ENCODE measurements at regions not wholly inside any gene's neighbourhood (a gene's known extent, or its start where the extent isn't known, plus 50 kb on each side); places are given as distances from the start of the nearest gene placed in this dataset.
A peak's percentile ranks its signal among the peaks of the same experiment; 100 is the strongest.

DNA sequence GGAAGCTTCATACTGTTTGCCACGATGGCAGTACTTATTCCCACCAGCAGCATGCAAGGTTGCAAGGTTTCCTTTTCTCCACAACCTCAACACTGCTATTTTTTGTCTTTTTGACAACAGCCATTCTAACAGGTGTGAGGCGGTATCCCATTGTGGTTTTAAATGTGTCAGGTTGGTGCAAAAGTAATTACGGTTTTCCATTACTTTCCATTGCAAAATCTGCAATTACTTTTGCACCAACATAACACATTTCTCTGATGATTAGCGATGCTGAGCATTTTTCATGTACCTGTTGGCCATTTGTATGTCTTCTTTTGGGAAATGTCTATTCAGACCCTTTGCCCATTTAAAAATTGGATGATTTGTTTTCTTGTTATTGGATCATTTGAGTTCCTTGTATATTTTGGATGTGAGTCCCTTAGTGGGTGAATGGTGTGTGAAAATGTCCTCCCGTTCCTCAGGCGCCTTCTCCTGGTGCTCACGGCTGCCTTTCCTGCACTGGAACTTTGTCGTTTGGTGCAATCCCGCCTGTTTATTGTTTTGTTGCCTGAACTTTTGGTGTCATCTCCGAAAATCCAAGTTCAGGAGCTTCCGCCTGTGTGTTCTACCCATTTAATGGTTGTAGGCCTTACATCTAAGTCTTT is 213.6 kb downstream of the KIF26A start:
- ATAC-seq (ENCODE audit: low FRiP score) (no peak), DNase-seq (no peak)
- intact Hi-C loops (cut with DNase I) = no loop called here
- Histone ChIP-seq H3K4me1 (ENCODE audit: control insufficient read depth in 1 of 2, insufficient read depth in 2 of 2, low read length in 2 of 2) (no peaks in the 10 kb centered on the region), H3K9me3 (ENCODE audit: control insufficient read depth, low read length) (peaks cover 4% of the 10 kb centered on the region), H3K36me3 (ENCODE audit: control insufficient read depth in 1 of 2, insufficient read depth in 2 of 2, low read length in 1 of 2) (no peaks in the 10 kb centered on the region), H3K4me3 (ENCODE audit: low read length in 2 of 2) (no peak overlapping the region), H3K27ac (ENCODE audit: low read depth in 1 of 2, low read length in 2 of 2) (no peak overlapping the region), H3K27me3 (ENCODE audit: control insufficient read depth in 1 of 2, insufficient read depth in 2 of 2, low read length in 1 of 2) (no peaks in the 10 kb centered on the region)
- WGBS, 2 donors = 89 to 91% methylated on average over 11 of the region's 11 CpGs

DNA sequence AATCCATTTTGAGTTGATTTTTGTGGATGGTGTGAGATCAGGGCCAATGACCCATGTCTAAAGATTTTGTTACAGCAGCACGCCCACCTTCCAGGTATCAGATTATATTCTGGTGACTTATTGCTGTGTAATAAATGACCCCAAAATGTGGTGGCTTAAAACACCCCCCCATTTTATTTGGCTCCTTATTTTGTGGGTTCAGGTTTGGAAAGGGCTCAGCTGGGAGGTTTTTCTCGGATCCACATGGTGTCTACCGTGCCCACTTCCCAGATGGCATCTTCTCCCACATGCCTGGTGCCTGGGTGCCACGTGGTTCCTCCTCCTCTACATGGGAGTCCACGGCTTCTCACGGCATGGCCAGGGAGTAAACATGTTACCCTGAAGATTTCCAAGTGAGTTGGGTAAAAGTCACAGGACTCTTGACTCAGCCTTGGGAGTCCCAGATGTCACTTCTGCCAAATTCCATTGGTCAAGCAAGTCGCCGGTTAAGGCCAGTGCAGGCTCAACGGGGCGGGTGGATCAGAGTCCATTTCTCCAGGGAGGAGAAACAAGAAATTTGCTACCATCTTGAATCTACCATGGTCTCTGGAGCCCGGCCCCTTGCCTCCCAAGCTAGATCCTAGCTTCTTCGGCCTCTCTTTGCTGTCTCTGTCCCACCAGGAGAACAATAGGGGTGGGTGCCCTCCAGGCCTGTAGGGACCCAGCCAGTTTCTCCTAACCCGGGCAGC is 214.3 kb downstream of the KIF26A start:
- intact Hi-C loops (cut with DNase I) = no loop called here
- DNase-seq = peak in 1 of 2 donors; percentile 32
- 88 to 89% methylated on average over 13 of the region's 13 CpGs for WGBS, 2 donors
- no peaks in the 10 kb centered on the region for H3K27me3 ChIP-seq (ENCODE audit: control insufficient read depth in 1 of 2, insufficient read depth in 2 of 2, low read length in 1 of 2)
- ATAC-seq (ENCODE audit: low FRiP score) = no peak
- no peak overlapping the region for H3K27ac ChIP-seq (ENCODE audit: low read depth in 1 of 2, low read length in 2 of 2)
- no peaks in the 10 kb centered on the region for H3K36me3 ChIP-seq (ENCODE audit: control insufficient read depth in 1 of 2, insufficient read depth in 2 of 2, low read length in 1 of 2)
- no peaks in the 10 kb centered on the region for H3K4me1 ChIP-seq (ENCODE audit: control insufficient read depth in 1 of 2, insufficient read depth in 2 of 2, low read length in 2 of 2)
- peaks cover 4% of the 10 kb centered on the region for H3K9me3 ChIP-seq (ENCODE audit: control insufficient read depth, low read length)
- no peak overlapping the region for H3K4me3 ChIP-seq (ENCODE audit: low read length in 2 of 2)

DNA sequence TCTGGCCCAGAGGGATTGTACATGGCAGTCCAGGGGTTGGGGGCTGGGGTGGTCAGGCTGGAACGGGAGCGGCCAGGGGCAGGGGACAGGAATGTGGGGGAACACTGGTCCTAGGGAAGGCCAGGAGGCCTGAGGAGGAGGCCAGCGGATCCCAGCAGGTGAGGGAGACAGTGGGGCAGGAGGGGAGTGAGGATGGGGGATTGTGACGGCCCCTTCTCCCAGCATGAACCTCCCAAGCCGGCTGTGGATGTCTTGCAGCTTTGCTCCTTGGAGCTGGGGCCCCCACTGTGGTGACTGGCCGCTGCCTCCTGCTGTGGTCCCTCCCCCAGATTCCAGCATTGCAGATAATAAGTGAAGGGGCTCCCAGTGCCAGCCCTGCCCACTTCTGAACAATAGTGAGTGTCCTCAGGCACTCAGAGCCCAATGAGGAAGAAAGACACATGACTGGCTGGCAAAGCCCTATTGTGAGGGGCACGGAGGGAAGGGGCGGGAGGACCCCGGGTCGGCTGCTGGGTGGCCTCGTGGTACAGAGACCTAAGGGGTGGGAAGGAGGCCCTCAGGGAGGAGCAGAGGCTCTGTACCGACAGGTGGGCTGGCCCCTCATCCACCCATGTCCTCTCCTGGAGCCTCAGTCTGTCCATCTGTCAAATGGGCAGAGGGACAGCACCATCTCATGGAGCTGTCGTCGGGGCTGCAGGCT is 215.0 kb downstream of the KIF26A start:
- no peaks in the 10 kb centered on the region for H3K4me1 ChIP-seq (ENCODE audit: control insufficient read depth in 1 of 2, insufficient read depth in 2 of 2, low read length in 2 of 2)
- H3K27me3 ChIP-seq (ENCODE audit: control insufficient read depth in 1 of 2, insufficient read depth in 2 of 2, low read length in 1 of 2) = no peaks in the 10 kb centered on the region
- 83% methylated on average over 14 of the region's 14 CpGs for WGBS, 2 donors
- peaks cover 4% of the 10 kb centered on the region for H3K9me3 ChIP-seq (ENCODE audit: control insufficient read depth, low read length)
- intact Hi-C loops (cut with DNase I) = no loop called here
- no peak overlapping the region for H3K27ac ChIP-seq (ENCODE audit: low read depth in 1 of 2, low read length in 2 of 2)
- no peak overlapping the region for H3K4me3 ChIP-seq (ENCODE audit: low read length in 2 of 2)
- DNase-seq = no peak
- H3K36me3 ChIP-seq (ENCODE audit: control insufficient read depth in 1 of 2, insufficient read depth in 2 of 2, low read length in 1 of 2) = no peaks in the 10 kb centered on the region
- no peak for ATAC-seq (ENCODE audit: low FRiP score)

DNA sequence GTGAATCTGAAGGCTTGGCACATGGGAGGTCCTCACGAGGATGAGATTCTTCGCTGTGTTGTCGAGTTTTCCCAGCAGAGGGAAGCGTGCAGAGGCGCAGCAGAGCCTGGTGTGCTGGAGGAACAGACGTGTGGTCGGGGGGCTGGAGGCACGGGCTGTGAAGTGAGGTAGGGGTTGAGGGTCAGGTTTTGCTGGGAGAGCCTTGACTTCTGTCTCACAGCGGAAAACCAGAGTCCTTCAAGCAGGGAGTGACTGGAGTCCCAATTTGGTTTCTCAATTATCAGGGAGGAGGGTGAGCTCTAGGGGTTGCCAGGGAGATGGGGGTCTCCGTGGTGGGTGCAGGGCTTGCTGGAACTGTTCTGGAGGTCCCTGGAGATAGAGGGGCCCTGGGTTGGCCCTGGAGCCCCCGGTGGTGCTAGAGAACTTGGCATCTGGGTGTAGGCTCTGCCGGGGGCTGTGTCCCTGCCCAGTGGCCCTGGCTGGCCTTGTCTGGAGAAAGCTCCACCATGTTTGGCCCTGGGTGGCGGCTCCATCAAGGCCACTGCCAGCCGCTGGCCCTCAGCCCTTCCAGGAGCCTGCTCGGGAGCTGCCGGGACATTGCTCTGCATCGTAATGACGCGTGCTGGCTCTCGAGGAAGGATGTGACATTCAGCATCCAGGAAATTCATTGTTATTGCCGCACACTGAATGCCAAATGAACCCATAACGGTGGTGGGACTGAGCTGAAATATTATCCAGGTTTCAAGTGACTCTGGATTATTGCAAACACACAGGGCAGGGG is 215.7 kb downstream of the KIF26A start:
- peak; percentile 36 to 66 for DNase-seq
- Histone ChIP-seq H3K27me3 (ENCODE audit: control insufficient read depth in 1 of 2, insufficient read depth in 2 of 2, low read length in 1 of 2) (no peaks in the 10 kb centered on the region), H3K27ac (ENCODE audit: low read depth in 1 of 2, low read length in 2 of 2) (no peak overlapping the region), H3K4me1 (ENCODE audit: control insufficient read depth in 1 of 2, insufficient read depth in 2 of 2, low read length in 2 of 2) (no peaks in the 10 kb centered on the region), H3K9me3 (ENCODE audit: control insufficient read depth, low read length) (peaks cover 4% of the 10 kb centered on the region), H3K4me3 (ENCODE audit: low read length in 2 of 2) (no peak overlapping the region), H3K36me3 (ENCODE audit: control insufficient read depth in 1 of 2, insufficient read depth in 2 of 2, low read length in 1 of 2) (no peaks in the 10 kb centered on the region)
- ATAC-seq (ENCODE audit: low FRiP score) = no peak
- 46 to 49% methylated on average over 22 of the region's 22 CpGs for WGBS, 2 donors
- intact Hi-C loops (cut with DNase I) = no loop called here

DNA sequence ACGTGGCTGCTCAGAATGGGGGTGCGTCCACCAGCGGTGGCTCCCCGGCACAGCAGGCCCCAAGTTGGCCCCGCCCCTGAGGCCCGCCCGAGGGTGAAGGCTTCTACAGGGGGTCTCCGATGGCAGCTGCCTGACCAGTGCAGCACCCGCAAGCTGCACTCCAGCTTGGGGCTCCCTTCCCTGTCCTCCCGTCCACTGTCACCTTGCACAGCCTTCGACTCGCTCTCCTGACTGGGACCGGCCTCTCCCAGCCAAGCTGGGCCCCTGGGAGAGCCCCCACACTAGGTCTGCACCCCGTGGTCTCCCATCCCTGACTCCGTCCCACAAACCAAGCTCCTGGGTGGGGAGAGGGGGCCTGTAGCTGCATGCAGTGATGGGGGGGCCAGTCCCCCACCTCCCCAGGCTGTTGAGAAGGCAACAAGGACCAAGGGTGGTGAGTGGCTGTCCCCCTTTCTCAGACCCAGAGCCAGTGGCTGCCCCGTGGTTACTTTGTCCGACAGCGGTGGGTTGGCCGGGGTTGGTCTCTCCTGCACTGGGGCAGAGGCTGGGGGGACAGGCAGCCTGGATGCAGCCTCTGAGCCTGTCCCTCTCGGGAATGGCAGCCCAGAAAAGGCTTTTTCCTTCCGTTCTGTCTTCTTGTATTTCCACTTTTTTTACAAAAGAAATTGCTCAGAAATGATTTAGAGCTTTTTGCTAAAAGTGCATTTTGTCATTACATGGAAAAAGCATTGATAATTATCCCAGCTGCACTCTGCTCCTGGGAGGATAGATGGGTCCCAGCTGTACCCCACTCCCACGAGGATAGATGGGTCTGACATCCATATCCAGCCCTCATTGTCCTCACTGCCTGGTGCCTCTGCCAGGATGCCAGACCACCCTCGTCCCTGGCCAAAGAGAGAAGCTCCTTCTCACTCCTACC is 217.0 kb downstream of the KIF26A start:
- no peak overlapping the region for H3K27ac ChIP-seq (ENCODE audit: low read depth in 1 of 2, low read length in 2 of 2)
- no peak overlapping the region for H3K4me3 ChIP-seq (ENCODE audit: low read length in 2 of 2)
- WGBS, 2 donors = 71% methylated on average over 23 of the region's 23 CpGs
- ATAC-seq (ENCODE audit: low FRiP score) (no peak), DNase-seq (peak in 1 of 2 donors; percentile 26)
- intact Hi-C loops (cut with DNase I) = no loop called here
- H3K4me1 ChIP-seq (ENCODE audit: control insufficient read depth in 1 of 2, insufficient read depth in 2 of 2, low read length in 2 of 2) = no peaks in the 10 kb centered on the region
- no peaks in the 10 kb centered on the region for H3K27me3 ChIP-seq (ENCODE audit: control insufficient read depth in 1 of 2, insufficient read depth in 2 of 2, low read length in 1 of 2)
- no peaks in the 10 kb centered on the region for H3K36me3 ChIP-seq (ENCODE audit: control insufficient read depth in 1 of 2, insufficient read depth in 2 of 2, low read length in 1 of 2)
- peaks cover 4% of the 10 kb centered on the region for H3K9me3 ChIP-seq (ENCODE audit: control insufficient read depth, low read length)

DNA sequence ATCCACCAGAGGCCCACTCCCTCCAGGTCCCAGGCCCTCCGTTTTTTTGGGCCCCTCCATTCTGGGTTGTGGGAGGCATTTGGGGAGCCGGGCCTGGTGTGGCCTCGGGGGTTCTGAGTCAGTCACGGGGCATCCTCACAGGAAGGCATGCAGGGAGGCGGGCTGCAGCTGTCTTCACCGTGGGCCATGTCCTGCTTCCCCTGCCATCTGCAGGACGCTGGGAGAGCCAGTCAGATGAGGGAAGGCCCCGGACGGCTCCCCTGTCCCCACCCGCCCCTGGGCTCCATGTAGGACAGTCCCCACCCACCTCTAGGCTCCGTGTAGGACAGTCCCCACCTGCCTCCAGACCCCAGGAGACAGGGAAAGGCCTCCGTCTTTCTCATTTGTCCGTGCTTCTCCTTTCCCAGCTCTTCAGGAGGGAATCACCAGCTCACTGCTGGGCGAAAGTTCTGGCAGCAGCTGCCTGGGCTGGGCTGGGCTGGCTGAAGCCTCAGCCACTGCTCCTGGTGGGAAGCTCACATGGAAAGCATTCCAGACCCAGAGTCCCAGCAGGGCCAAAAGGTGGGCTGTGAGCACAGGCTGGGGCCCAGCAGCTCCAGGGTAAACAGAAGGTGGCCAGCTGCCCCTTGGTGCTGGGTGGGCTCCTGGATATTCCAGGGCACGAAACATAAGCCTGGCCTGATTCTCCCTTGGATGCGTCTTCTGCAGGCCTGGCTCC is 217.8 kb downstream of the KIF26A start:
- DNase-seq = peak in 1 of 2 donors; percentile 20
- Histone ChIP-seq H3K27me3 (ENCODE audit: control insufficient read depth in 1 of 2, insufficient read depth in 2 of 2, low read length in 1 of 2) (no peaks in the 10 kb centered on the region), H3K36me3 (ENCODE audit: control insufficient read depth in 1 of 2, insufficient read depth in 2 of 2, low read length in 1 of 2) (no peaks in the 10 kb centered on the region), H3K27ac (ENCODE audit: low read depth in 1 of 2, low read length in 2 of 2) (no peak overlapping the region), H3K4me1 (ENCODE audit: control insufficient read depth in 1 of 2, insufficient read depth in 2 of 2, low read length in 2 of 2) (no peaks in the 10 kb centered on the region), H3K9me3 (ENCODE audit: control insufficient read depth, low read length) (peaks cover 4% of the 10 kb centered on the region), H3K4me3 (ENCODE audit: low read length in 2 of 2) (no peak overlapping the region)
- 60 to 63% methylated on average over 16 of the region's 16 CpGs for WGBS, 2 donors
- intact Hi-C loops (cut with DNase I) = no loop called here
- ATAC-seq (ENCODE audit: low FRiP score) = no peak

DNA sequence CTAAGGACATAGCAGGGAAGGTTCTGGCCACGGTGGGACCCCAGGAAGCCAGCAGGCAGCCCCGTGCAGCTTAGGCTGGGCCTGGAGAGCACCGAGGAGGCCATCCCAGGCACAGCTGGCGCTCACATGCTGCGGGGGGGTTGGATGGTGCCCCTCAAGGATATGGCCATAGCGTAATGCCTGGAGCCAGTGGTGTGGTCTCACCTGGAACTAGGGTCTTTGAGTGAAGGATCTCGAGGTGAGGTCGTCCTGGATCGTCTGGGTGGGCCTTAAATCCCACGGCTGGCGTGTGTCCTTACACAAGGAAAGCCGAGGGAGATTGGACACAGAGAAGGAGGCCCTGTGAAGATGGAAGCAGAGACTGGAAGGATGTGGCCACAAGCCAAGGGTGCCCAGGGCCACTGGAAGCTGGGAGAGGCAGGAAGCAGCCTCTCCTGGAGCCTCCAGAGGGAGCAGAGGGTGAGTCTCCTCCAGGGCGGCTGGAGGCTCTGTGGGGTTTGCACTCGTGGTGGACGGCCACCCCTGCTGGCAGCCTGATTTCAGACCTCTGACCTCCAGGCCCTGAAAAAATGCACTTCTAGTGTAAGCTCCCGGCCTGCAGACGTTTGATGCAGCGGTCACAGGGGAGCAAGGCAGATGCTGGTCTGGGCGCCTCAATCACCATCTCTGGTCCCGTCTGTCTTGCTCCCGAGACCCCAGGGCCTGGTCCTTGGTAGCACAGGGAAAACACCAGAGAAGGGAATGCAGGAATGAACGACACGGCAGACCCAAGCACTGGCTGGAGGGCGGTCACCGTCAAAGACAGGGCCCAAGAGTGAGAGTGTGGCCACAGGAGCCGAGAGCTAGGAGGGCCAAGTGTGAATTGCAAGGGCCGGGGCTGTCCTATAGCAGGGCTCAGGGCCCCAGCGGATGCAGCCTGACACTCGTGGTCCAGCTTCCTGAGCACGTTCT is 218.6 kb downstream of the KIF26A start:
- peaks cover 4% of the 10 kb centered on the region for H3K9me3 ChIP-seq (ENCODE audit: control insufficient read depth, low read length)
- no peak overlapping the region for H3K27ac ChIP-seq (ENCODE audit: low read depth in 1 of 2, low read length in 2 of 2)
- no peak overlapping the region for H3K4me3 ChIP-seq (ENCODE audit: low read length in 2 of 2)
- no peaks in the 10 kb centered on the region for H3K27me3 ChIP-seq (ENCODE audit: control insufficient read depth in 1 of 2, insufficient read depth in 2 of 2, low read length in 1 of 2)
- ATAC-seq (ENCODE audit: low FRiP score) = peak; percentile 5
- H3K36me3 ChIP-seq (ENCODE audit: control insufficient read depth in 1 of 2, insufficient read depth in 2 of 2, low read length in 1 of 2) = no peaks in the 10 kb centered on the region
- 86% methylated on average over 30 of the region's 30 CpGs for WGBS, 2 donors
- intact Hi-C loops (cut with DNase I) = no loop called here
- H3K4me1 ChIP-seq (ENCODE audit: control insufficient read depth in 1 of 2, insufficient read depth in 2 of 2, low read length in 2 of 2) = no peaks in the 10 kb centered on the region
- DNase-seq = peak in 1 of 2 donors; percentile 26
